ENCODE measurements at regions not wholly inside any gene's neighbourhood (a gene's known extent, or its start where the extent isn't known, plus 50 kb on each side); places are given as distances from the start of the nearest gene placed in this dataset.
"Not testable (repeated sequence)": the region's sequence is repeated elsewhere in the genome, so short reads cannot be mapped to it uniquely, and the experiment has no call there.

DNA sequence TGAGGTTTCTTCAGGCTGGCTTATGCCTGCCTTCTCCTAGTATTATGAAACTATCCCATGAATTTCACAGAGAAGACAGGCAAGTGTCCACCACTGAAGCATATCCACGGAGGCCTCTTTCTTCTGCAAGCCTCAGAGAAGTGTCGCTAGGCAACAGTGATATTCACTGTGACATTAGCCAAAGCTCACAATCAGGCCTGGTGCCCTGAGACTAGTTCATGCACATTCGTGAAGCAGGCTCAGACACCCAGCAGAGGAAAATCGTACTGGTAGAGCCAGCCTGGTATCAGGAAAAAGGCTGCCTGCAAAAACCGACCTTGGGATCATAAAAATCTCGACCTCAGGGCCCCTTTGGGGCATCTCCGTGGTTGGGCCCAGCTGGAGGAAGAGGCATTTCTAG is 573.1 kb upstream of the TSPY4 start:
- no peak for DNase-seq (ENCODE audit: extremely low read depth in 1 of 11, low read depth in 9 of 11, low spot score in 4 of 11)

DNA sequence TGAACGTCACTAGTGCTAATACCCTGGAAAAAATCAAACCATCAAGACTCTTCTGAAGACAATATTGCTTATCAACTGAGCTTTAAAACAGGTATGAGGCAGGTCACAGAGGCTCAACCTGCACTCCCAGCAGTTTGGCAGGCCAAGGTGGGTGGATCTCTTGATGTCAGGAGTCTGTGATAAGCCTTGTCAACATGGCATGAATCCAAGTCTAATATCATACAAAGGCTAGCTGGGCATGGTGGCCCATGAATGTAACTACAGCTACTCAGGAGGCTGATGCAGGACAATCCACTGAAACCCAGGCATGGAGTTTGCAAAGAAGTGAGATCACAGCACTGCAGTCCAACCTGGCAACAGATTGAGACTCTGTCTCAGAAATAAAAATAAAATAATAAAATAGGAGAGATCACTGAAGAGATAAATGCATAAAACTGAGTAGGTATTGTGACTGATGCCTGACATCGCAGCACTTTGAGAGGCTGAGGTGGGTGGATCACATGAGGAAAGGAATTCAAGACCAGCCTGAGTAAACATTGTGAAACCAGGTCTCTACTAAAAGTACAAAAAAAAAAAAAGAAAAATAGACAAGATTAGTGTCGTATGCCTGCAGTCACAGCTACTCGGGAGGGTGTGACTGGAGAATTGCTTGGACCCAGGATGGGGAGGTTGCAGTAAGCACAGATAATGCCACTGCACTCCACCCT is 555.9 kb upstream of the TSPY4 start:
- no peak for DNase-seq (ENCODE audit: extremely low read depth in 1 of 11, low read depth in 9 of 11, low spot score in 4 of 11)

DNA sequence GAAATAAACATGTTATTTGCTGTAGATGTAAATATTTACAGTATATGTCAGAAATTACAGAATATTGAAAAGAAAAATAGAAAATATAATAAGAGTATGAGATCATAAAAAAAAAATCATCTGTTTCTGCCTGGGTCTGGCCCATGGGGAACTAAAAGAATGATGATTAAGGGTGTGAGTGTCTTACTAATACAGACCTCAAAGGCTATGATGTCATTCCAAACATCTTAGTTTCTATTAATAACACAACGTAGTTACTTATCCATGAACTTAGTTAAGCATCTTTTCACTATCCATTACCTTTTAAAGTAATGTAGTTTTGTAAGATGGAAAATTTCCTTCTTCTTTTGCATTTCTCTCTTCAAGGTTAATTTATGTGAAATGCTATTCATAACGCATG is 542.7 kb upstream of the TSPY4 start:
- no peak for DNase-seq (ENCODE audit: extremely low read depth in 1 of 11, low read depth in 9 of 11, low spot score in 4 of 11)

DNA sequence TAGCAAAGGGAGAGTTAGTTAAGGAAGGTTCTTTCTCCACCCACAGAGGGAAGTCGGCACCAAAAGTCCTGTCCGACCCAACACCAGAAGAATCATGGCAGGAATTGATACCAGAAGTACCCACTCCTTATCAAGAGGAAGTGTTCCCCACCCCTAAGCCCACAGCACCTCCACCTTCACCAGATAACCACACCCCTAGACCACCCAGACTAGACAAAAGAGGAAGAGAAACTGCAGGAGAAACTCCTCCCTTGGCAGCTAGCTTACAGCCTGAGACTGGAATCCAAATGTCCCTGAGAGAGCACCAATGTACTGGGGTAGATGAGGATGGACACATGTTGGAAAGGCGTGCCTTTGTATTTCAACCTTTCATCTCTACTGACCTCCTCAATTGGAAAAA is 532.9 kb upstream of the TSPY4 start:
- no peak for DNase-seq (ENCODE audit: extremely low read depth in 1 of 11, low read depth in 9 of 11, low spot score in 4 of 11)

DNA sequence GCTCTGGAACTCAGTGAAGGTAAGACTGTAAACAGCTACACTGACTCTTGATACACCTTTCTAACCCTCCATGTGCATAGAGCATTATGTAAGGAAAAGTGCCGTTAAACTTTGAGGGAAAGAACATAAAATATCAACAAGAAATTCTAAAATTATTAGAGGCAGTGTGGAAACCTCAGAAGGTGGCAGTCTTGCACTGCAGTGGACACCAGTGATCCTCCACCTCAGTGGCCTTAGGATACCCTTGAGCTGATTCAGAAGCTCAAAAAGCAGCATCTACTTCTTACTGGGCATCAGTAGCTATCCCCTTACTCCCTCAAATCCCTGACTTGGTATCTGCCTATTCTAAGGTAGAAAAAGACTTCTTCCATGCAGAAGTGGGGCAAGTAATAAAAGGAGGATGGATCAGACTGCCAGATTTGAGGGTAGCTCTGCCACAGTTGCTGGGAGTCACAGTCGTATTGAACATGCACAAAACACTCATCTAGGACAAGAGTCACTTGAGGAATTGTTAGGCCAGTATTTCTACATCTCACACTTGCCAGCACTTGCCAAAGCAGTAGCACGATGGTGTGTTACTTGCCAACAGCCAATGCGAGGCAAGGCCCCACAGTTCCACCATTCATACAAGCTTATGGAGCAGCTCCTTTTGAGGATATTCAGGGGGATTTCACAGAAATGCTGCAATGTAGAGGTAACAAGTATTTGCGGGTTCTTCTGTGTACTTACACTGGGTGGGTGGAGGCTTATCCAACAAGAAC is 529.4 kb upstream of the TSPY4 start:
- DNase-seq (ENCODE audit: extremely low read depth in 1 of 11, low read depth in 9 of 11, low spot score in 4 of 11) = no peak

DNA sequence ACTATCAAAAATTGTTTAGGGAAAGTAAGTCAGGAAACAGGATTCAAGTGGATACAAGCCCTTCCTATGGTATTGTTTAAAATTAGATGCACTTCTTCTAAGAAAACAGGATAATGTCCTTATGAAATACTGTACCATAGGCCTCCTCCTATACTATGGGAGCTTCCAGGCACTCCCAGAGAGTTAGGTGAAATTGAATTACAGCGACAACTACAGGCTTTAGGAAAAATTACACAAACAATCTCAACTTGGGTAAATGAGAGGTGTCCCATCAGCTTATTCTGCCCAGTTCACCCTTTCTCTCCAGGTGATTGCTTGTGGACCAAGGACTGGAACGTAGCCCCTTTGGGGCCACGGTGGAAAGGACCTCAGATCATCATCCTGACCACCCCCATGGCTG is 528.7 kb upstream of the TSPY4 start:
- no peak for DNase-seq (ENCODE audit: extremely low read depth in 1 of 11, low read depth in 9 of 11, low spot score in 4 of 11)

DNA sequence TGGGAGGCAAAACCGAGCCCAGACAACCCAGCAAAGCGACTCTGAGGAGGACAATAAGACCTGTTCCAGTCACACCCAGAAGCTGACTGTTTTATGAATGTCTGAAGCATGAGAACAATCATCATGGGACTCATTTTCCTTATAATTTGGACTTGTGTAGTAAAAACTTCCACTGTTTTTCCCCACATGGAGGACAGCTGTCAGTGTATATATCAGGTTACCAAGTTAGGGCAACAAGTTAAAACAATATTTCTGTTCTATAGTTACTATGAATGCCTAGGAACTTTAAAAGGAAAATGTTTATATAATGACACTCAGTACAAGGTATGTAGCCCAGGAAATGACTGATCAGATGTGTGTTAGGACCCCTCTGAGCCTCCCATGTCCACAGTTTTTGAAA is 528.2 kb upstream of the TSPY4 start:
- DNase-seq (ENCODE audit: extremely low read depth in 1 of 11, low read depth in 9 of 11, low spot score in 4 of 11) = no peak

DNA sequence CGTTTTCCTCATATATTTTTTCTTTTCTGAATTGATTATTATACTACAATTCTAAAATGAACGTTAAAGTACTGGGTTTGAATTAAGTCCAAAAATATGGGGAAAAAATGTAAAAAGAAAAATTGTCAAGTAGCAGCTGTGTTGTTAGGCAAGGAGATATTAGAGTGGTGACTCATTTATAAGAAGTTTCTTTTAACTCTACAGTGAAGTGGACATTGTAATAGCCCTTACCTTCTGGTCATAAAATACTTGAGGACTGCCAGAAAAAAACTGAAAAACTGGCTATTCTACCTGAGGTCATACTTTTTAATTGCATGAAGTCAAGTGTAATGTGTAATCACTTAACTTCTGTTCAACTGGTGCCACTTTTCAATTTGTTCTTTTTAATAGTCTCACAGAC is 523.1 kb upstream of the TSPY4 start:
- no peak for DNase-seq (ENCODE audit: extremely low read depth in 1 of 11, low read depth in 9 of 11, low spot score in 4 of 11)

DNA sequence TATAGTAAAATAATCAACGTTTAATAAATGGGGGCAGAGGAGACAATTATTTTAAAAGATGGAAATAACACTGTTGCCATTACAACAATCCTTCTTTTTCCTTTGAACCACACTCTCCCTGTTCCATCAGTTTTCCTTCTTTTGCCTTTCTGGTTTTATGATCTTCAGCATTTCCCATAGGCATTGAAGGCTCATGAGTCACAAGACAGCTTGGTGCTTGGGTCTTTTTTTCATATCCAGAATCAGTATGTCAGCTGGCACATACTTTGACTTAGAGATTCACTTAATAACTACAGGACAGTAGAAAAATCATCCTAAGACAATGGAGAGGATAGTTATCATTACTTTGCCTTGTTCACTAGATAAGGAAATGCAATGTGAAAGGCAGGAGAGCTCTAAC is 521.6 kb upstream of the TSPY4 start:
- no peak for DNase-seq (ENCODE audit: extremely low read depth in 1 of 11, low read depth in 9 of 11, low spot score in 4 of 11)

DNA sequence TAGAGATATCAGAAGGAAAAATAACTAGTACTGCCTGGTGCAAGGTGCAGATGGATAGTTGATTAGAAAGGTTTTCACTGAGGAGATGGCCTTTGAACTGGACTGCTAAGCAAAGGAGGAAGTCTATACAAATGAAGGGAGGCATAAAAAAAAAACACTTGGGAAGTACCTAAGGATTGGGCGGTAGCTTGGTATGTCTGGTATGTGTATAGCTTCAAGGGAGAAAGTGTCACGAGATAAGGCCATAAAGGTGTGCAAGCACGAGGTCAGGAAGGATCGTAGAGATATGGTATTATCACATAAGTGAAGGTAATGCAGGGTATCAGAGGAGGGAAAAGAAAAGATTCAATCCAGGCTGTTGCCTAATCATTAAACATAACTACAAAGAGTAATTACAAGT is 517.2 kb upstream of the TSPY4 start:
- no peak for DNase-seq (ENCODE audit: extremely low read depth in 1 of 11, low read depth in 9 of 11, low spot score in 4 of 11)

DNA sequence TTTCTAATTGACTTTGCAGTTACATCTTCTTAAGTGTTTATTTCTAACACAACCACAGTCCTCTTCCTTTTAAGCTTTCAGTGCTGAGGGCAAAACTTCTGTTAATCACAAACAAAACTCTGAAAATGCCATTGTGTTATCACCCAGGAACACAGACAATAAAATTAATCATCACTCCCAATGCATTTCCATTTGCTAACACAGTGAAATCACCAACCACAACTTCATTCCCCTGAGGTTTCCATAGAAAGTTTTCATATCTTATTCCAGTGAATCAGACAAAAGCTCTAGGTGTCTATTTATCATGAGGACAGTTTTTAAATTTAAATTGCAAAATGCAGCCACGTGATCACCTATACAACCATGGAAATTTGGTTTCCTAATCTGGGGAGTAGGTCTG is 516.2 kb upstream of the TSPY4 start:
- DNase-seq (ENCODE audit: extremely low read depth in 1 of 11, low read depth in 9 of 11, low spot score in 4 of 11) = no peak

DNA sequence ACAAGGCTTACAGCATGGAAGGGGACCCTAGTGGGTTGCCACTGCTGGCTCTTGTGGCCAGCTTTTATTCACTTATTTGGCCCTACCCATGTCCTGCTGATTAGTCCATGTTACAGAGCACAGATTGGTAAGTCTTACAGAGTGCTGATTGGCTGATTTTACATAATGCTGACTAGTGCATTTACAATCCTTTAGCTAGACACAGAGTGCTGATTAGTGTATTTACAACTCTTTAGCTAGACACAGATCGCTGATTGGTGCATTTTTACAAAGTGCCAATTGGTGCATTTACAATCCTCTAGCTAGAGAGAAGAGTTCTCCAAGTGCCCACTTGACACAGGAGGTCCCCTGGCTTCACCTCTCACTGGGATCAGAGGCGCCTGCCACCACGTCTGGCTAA is 485.0 kb upstream of the TSPY4 start:
- no peak for DNase-seq (ENCODE audit: extremely low read depth in 1 of 11, low read depth in 9 of 11, low spot score in 4 of 11)

DNA sequence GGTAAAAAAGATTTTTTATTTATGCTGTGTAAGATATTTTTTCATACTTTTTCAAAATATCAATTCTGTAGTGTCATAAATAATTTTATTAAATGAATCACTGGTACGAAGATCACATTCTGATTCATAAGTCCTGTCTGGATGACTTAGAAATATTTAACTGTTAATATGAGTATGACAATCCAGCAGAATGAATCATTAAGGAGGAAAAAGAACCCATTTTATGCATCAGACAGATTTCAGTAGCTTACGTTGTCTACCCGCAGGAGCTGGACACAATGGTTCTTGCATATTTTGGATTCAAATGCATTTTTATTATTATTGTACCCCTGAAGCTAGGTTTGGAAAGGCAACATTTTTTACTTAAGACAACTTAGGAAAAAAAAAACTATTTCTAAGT is 448.9 kb upstream of the TSPY4 start:
- no peak for DNase-seq (ENCODE audit: extremely low read depth in 1 of 11, low read depth in 9 of 11, low spot score in 4 of 11)

DNA sequence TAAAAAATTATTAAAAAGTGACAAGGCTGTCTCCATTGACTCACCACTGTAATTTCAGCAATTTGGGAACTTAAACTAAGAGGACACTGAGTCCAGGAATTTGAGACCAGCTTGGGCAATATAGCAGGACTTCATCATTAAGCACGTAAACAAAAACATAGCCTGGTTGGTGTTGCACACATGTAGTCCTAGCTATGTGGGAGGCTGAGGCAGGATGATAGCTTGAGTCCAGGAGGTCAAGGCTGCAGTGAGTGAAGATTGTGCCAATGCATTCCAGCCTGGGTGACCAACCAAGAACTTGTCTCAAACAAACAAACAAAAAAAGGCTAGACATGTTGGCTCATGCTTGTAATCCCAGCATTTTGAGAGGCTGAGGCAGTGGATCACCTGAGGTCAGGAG is 439.4 kb upstream of the TSPY4 start:
- no peak for DNase-seq (ENCODE audit: extremely low read depth in 1 of 11, low read depth in 9 of 11, low spot score in 4 of 11)

DNA sequence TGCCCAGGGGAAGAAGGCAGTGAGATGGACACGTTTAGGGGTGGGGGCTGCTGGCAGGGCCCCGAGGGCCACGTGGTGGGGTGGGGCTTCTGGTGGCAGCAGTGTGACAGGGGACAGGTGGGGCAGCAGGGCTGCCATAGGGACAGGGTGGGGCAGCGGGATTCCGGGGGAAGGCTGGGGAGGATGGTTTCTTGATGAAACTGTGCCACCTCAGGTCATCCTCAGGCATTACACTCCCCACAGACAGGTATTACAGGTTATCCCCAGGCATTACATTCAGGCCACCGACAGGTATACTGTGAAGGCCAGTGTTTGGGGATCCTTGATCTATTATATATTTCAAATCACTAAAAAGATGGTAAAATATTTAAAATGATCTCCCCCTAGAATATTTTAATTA is 432.1 kb upstream of the TSPY4 start:
- no peak for DNase-seq (ENCODE audit: extremely low read depth in 1 of 11, low read depth in 9 of 11, low spot score in 4 of 11)

DNA sequence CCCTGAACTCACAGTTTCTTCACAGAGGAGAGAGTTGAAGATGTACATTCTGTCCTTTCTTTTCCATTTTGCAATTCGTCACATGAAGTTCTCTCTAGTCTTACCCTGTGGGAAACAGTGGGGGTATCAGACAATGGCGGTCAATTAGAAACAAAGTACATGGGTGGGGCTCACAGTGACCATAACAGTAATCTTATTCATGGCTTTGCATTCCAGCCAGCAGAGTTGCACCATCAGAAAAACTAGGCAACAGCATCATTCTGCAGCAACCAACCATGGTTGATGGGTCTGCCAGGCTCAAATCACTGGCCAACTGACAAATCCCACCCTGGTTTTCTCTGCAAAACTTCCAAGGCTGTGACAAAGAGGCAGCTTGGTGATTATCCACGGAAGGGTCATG is 414.7 kb upstream of the TSPY4 start:
- DNase-seq (ENCODE audit: extremely low read depth in 1 of 11, low read depth in 9 of 11, low spot score in 4 of 11) = not testable (repeated sequence)

All from renal cortex interstitium (tissue), 11 donors.